Tibial nerve (tissue), 4 donors: ENCODE measurements at regions not wholly inside any gene's neighbourhood (a gene's known extent, or its start where the extent isn't known, plus 50 kb on each side); places are given as distances from the start of the nearest gene placed in this dataset.
"Not testable (repeated sequence)": the region's sequence is repeated elsewhere in the genome, so short reads cannot be mapped to it uniquely, and the experiment has no call there.

Experiments used
- DNase-seq, 2 donors: peaks; one replicate each; pipeline ENCODE4 v3.0.0-alpha.2; 2019; ENCODE audit warnings: low spot score in 2 of 2
- H3K27ac ChIP-seq, 4 donors: fragments of 200-600 bp; sonication (generic) in 3 of 4; one replicate each; pipeline ENCODE4 v1.5.1; 2017 to 2019; ENCODE audit warnings: mild to moderate bottlenecking in 1 of 4
- H3K27me3 ChIP-seq, 2 donors: fragments of 200-600 bp; sonication (generic) in 1 of 2; one replicate each; pipeline versions ENCODE4 v1.5.1 to v1.6.0; 2017 to 2019
- H3K36me3 ChIP-seq, 3 donors: fragments of 200-600 bp; sonication (generic); one replicate each; pipeline ENCODE4 v1.5.1; 2018 to 2019
- H3K4me1 ChIP-seq, 4 donors: fragments of 200-600 bp; sonication (generic) in 3 of 4; one replicate each; pipeline ENCODE4 v1.5.1; 2017 to 2019
- H3K4me3 ChIP-seq, 4 donors: fragments of 200-600 bp; sonication (generic) in 3 of 4; one replicate each; pipeline ENCODE4 v1.5.1; 2017 to 2019; ENCODE audit warnings: mild to moderate bottlenecking in 1 of 4, moderate library complexity in 1 of 4
- H3K9me3 ChIP-seq, 4 donors: fragments of 200-600 bp; sonication (generic) in 3 of 4; one replicate each; pipeline ENCODE4 v1.5.1; 2017 to 2019
- CTCF ChIP-seq, 5 experiments: fragments of 200-600 bp in 3 of 5; fragments of 450-650 bp in 2 of 5; sonication (generic) in 3 of 5; IDR thresholded peaks; one replicate each; pipeline ENCODE4 v1.5.1; 2016 to 2019; ENCODE audit warnings: antibody characterized with exemption in 5 of 5, mild to moderate bottlenecking in 3 of 5, moderate library complexity in 2 of 5
- EP300 ChIP-seq, 2 donors: sonication (generic); formaldehyde crosslinking; IDR thresholded peaks; one replicate each; pipeline ENCODE4 v1.6.1; 2017; ENCODE audit warnings: antibody characterized with exemption in 2 of 2, mild to moderate bottlenecking in 1 of 2
- POLR2A ChIP-seq, 2 donors: fragments of 450-650 bp; IDR thresholded peaks; one replicate each; pipeline ENCODE4 v1.6.1; 2017; ENCODE audit warnings: antibody characterized with exemption in 2 of 2, mild to moderate bottlenecking in 2 of 2, moderate library complexity in 2 of 2
- WGBS, 2 donors: methylation state at CpG; one replicate each; pipeline ENCODE4 v1.1.5; 2018; 5-methylcytosine and 5-hydroxymethylcytosine counted together

- TF ChIP-seq EP300 (IDR thresholded peaks at IDR 0.05): no peak
- no peak for TF ChIP-seq POLR2A (IDR thresholded peaks at IDR 0.05)
- no peak for TF ChIP-seq CTCF (IDR thresholded peaks at IDR 0.05)
Measured at GRCh38 chr5:56732121-56732520, 83.2 kb upstream of the MAP3K1 start.

GRCh38 chr5:56731473-56731872 is 83.9 kb upstream of the MAP3K1 start:
- H3K9me3 ChIP-seq, H3K27ac ChIP-seq, DNase-seq, H3K36me3 ChIP-seq, H3K27me3 ChIP-seq, H3K4me3 ChIP-seq: not testable (repeated sequence)
- H3K4me1 ChIP-seq: peaks cover 0 to 34% (median 9%) of the 10 kb centered on the region in 4 donors
- 90 to 100% methylated on average over 2 of the region's 2 CpGs for WGBS, 2 donors

More at GRCh38 chr5:56732121-56732520, 83.2 kb upstream of the MAP3K1 start:
- Histone ChIP-seq H3K27ac (no peak overlapping the region), H3K4me1 (peaks cover 0 to 34% (median 9%) of the 10 kb centered on the region in 4 donors), H3K9me3 (no peaks in the 10 kb centered on the region), H3K27me3 (no peaks in the 10 kb centered on the region), H3K4me3 (no peak overlapping the region), H3K36me3 (no peaks in the 10 kb centered on the region)
- WGBS, 2 donors: 88 to 93% methylated on average over 6 of the region's 6 CpGs
- DNase-seq: no peak

GRCh38 chr5:56729488-56729887 is 85.9 kb upstream of the MAP3K1 start:
- H3K27ac ChIP-seq: no peak overlapping the region
- H3K9me3 ChIP-seq: no peaks in the 10 kb centered on the region
- H3K4me1 ChIP-seq: peaks cover 0 to 15% (median 5%) of the 10 kb centered on the region in 4 donors
- TF ChIP-seq EP300 (IDR thresholded peaks at IDR 0.05) (no peak), CTCF (IDR thresholded peaks at IDR 0.05) (no peak), POLR2A (IDR thresholded peaks at IDR 0.05) (no peak)
- H3K36me3 ChIP-seq: no peaks in the 10 kb centered on the region
- no peaks in the 10 kb centered on the region for H3K27me3 ChIP-seq
- DNase-seq: no peak
- H3K4me3 ChIP-seq: no peak overlapping the region
- WGBS, 2 donors: 93 to 100% methylated on average over 1 of the region's 1 CpG

- Histone ChIP-seq H3K27me3 (no peaks in the 10 kb centered on the region), H3K9me3 (no peaks in the 10 kb centered on the region), H3K27ac (no peak overlapping the region), H3K4me1 (no peaks in the 10 kb centered on the region), H3K4me3 (no peak overlapping the region), H3K36me3 (no peaks in the 10 kb centered on the region)
- no peak for TF ChIP-seq EP300 (IDR thresholded peaks at IDR 0.05)
- no peak for TF ChIP-seq POLR2A (IDR thresholded peaks at IDR 0.05)
- no peak for TF ChIP-seq CTCF (IDR thresholded peaks at IDR 0.05)
- DNase-seq: no peak
- WGBS, 2 donors: 34 to 45% methylated on average over 8 of the region's 8 CpGs
Measured at GRCh38 chr5:56725711-56726411, 89.5 kb upstream of the MAP3K1 start.

- not testable (repeated sequence) for H3K36me3 ChIP-seq, H3K27ac ChIP-seq, DNase-seq, H3K27me3 ChIP-seq, H3K9me3 ChIP-seq, H3K4me3 ChIP-seq, H3K4me1 ChIP-seq
- WGBS, 2 donors: 99% methylated on average over 4 of the region's 4 CpGs
Measured at GRCh38 chr5:56724857-56725256, 90.5 kb upstream of the MAP3K1 start.

- no peak for DNase-seq
- Histone ChIP-seq H3K36me3 (no peaks in the 10 kb centered on the region), H3K4me1 (peaks cover 0 to 5% (median 0%) of the 10 kb centered on the region in 4 donors), H3K9me3 (no peaks in the 10 kb centered on the region), H3K27me3 (no peaks in the 10 kb centered on the region), H3K27ac (no peak overlapping the region), H3K4me3 (no peak overlapping the region)
- WGBS, 2 donors: 78 to 84% methylated on average over 3 of the region's 3 CpGs
- TF ChIP-seq EP300 (IDR thresholded peaks at IDR 0.05) (no peak), POLR2A (IDR thresholded peaks at IDR 0.05) (no peak), CTCF (IDR thresholded peaks at IDR 0.05) (no peak)
Measured at GRCh38 chr5:56722317-56722716, 93.0 kb upstream of the MAP3K1 start.
